ENCODE measurements at regions not wholly inside any gene's neighbourhood (a gene's known extent, or its start where the extent isn't known, plus 50 kb on each side); places are given as distances from the start of the nearest gene placed in this dataset.

DNA sequence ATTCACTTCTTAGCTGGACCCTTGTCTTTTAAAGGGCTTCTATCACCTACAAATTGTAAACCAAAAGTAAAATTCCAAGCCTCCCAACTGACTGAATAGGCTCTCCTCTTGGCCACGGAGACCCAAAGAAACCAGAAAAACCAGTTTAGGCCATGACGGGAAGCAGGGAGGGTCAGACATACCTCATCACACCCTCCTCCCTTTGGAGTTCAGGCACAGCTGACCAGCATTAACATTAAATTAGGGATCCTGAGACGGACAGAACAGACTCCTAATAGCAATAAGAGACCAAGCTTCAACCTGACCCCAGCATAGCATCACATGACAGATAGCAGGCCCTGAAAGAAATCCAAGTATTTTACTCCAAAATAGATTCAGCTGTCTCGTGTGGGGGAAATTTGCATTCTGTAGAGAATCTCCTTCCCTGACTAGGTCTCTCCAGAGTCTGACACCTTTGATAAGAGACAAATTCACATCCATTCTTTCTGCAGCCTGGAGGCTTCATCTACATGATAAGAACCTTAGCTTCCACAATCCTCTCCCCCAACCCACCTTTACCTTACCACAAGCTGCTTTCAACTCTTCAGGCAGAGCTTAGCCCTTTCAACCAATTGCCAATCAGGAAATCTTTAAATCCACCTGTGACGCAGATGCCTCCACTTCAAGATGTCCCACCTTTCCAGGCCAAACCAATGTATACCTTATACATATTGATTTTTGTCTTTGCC, 177.1 kb upstream of the RAB4A start:
- ATAC-seq (ENCODE audit: low FRiP score in 2 of 2) (peak; percentile 64 to 84), DNase-seq (peak in 1 of 2 donors; percentile 74)
- TF ChIP-seq, protein P1, sequence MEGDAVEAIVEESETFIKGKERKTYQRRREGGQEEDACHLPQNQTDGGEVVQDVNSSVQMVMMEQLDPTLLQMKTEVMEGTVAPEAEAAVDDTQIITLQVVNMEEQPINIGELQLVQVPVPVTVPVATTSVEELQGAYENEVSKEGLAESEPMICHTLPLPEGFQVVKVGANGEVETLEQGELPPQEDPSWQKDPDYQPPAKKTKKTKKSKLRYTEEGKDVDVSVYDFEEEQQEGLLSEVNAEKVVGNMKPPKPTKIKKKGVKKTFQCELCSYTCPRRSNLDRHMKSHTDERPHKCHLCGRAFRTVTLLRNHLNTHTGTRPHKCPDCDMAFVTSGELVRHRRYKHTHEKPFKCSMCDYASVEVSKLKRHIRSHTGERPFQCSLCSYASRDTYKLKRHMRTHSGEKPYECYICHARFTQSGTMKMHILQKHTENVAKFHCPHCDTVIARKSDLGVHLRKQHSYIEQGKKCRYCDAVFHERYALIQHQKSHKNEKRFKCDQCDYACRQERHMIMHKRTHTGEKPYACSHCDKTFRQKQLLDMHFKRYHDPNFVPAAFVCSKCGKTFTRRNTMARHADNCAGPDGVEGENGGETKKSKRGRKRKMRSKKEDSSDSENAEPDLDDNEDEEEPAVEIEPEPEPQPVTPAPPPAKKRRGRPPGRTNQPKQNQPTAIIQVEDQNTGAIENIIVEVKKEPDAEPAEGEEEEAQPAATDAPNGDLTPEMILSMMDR (IDR thresholded peaks at IDR 0.05): no peak
- peak; percentile 66 to 69 for TF ChIP-seq POLR2AphosphoS5 (IDR thresholded peaks at IDR 0.05)
- peak in 3 of 4 donors; percentile 15 to 89 (median 43) for TF ChIP-seq EP300 (IDR thresholded peaks at IDR 0.05)
- TF ChIP-seq POLR2A (IDR thresholded peaks at IDR 0.05): peak in 2 of 4 donors; percentile 10 to 22
- no peaks in the 10 kb centered on the region for H3K36me3 ChIP-seq
- H3K4me3 ChIP-seq: no peak overlapping the region
- peak overlapping the region; percentile 47 to 73 (median 64) for H3K27ac ChIP-seq
- no peaks in the 10 kb centered on the region for H3K9me3 ChIP-seq
- H3K27me3 ChIP-seq: no peaks in the 10 kb centered on the region
- H3K4me1 ChIP-seq: peaks cover 0 to 12% (median 7%) of the 10 kb centered on the region in 4 donors
- WGBS, 2 donors: 69 to 81% methylated on average over 5 of the region's 5 CpGs

DNA sequence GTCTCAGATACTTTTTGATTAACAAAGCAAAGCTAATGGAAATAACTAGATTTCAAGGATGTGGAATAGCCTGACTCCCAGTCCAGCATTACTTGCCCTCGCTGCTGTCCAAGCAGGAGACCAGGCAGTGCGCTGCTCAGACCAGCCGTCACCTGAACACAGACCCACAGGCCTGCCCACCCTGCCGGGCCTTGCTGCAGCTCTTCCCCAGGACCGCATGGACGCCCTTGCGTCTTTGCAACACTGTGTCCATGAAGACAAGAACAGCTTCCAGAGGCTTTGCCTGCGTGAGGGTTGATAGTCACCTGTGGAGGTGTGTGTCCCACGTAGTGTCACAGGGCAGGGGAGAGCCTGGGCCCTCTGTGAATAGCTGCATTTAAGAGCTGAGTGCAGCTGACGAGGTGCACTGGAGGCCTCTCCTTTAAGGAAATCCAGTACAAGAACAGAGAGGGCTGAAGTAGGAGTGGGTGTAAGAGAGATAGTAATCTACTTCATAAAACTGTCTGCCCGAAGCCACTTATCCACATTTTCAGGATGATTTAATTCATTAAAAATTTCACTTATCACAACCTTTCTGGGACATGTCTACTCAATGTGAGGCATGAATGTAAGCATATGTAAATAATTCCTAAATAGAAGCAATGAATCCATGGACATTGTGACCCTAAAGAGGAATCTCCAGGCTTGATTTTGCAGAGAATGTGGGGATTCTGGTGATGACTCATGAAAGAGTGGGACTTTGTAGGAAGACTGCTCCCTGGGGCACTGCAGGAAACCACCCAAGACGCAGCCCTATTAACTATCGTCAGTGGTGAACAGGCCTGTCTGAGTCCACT, 176.2 kb upstream of the RAB4A start:
- DNase-seq (no peak), ATAC-seq (ENCODE audit: low FRiP score in 2 of 2) (peak in 1 of 2 donors; percentile 71)
- no peak for TF ChIP-seq EP300 (IDR thresholded peaks at IDR 0.05)
- TF ChIP-seq, protein P1 (IDR thresholded peaks at IDR 0.05): no peak
- no peak for TF ChIP-seq POLR2AphosphoS5 (IDR thresholded peaks at IDR 0.05)
- TF ChIP-seq POLR2A (IDR thresholded peaks at IDR 0.05): no peak
- Histone ChIP-seq H3K4me3 (no peak overlapping the region), H3K36me3 (no peaks in the 10 kb centered on the region), H3K9me3 (no peaks in the 10 kb centered on the region), H3K4me1 (peaks cover 0 to 12% (median 7%) of the 10 kb centered on the region in 4 donors), H3K27me3 (no peaks in the 10 kb centered on the region), H3K27ac (no peak overlapping the region)
- WGBS, 2 donors: 87% methylated on average over 10 to 13 of the region's 13 CpGs

DNA sequence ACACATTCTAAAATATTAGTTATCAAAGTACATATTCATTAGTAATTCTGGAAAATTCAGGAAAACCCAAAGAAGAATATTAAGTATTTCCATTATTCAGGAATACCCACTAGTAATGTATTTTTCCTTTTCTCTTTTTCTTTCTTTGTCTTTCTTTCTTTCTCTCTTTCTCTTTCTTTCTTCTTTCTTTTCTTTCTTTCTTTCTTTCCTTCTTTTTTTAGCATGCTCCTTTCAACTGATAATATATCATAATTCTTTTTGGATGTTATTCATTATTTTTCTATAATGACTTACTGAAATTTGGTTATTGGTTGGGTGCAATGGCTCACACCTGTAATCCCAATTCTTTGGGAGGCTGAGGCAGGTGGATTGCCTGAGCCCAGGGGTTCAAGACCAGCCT, 175.6 kb upstream of the RAB4A start:
- Histone ChIP-seq H3K27ac (no peak overlapping the region), H3K36me3 (no peaks in the 10 kb centered on the region), H3K4me1 (peaks cover 0 to 12% (median 7%) of the 10 kb centered on the region in 4 donors), H3K27me3 (no peaks in the 10 kb centered on the region), H3K4me3 (no peak overlapping the region), H3K9me3 (no peaks in the 10 kb centered on the region)
- DNase-seq: no peak
- no peak for ATAC-seq (ENCODE audit: low FRiP score in 2 of 2)
- TF ChIP-seq EP300 (IDR thresholded peaks at IDR 0.05) (no peak), POLR2AphosphoS5 (IDR thresholded peaks at IDR 0.05) (no peak), POLR2A (IDR thresholded peaks at IDR 0.05) (no peak)
- TF ChIP-seq, protein P1 (IDR thresholded peaks at IDR 0.05): no peak

DNA sequence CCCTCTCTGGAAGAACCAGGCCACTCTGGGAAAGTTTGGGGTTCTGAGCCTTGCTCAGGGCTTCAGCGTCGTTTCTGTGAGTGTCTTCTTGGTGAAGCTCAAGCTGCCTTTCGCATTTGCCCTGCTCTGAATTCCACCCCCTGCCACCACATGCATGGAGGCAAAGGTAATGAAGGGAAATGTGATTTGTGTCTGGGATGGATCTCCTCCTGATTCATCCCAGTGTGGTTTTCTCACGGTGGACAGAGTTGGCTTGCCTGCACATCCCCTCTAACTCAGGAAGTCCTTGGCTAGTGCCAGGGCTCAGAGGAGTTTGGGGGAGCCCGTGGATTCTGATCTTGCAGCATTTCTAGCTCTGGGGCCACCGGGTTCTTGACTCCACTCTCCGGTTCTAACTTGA, 173.6 kb upstream of the RAB4A start:
- Histone ChIP-seq H3K9me3 (no peaks in the 10 kb centered on the region), H3K27me3 (no peaks in the 10 kb centered on the region), H3K27ac (no peak overlapping the region), H3K36me3 (no peaks in the 10 kb centered on the region), H3K4me1 (peaks cover 0 to 12% (median 7%) of the 10 kb centered on the region in 4 donors), H3K4me3 (no peak overlapping the region)
- no peak for DNase-seq
- WGBS, 2 donors: 85 to 88% methylated on average over 7 of the region's 7 CpGs
- ATAC-seq (ENCODE audit: low FRiP score in 2 of 2): no peak
- TF ChIP-seq, protein P1 (IDR thresholded peaks at IDR 0.05): no peak
- no peak for TF ChIP-seq EP300 (IDR thresholded peaks at IDR 0.05)
- TF ChIP-seq POLR2AphosphoS5 (IDR thresholded peaks at IDR 0.05): no peak
- no peak for TF ChIP-seq POLR2A (IDR thresholded peaks at IDR 0.05)

Measured in upper lobe of left lung (tissue), 6 donors.